H1 (cell line): ENCODE measurements at regions not wholly inside any gene's neighbourhood (a gene's known extent, or its start where the extent isn't known, plus 50 kb on each side); places are given as distances from the start of the nearest gene placed in this dataset.

Source experiments
- CBX8 ChIP-seq: fragments of 300-800, 300-1000 bp; sonication (generic); IDR thresholded peaks from 2 replicates; pipeline ENCODE4 v1.7.1; 2016; ENCODE audit warnings: low read depth, low read length, borderline replicate concordance
- CREB1 ChIP-seq: IDR thresholded peaks from 2 replicates; pipeline ENCODE4 v1.6.1; 2012; ENCODE audit warnings: inconsistent platforms
- EP300 ChIP-seq, 2 experiments: IDR thresholded peaks; 1 replicate in 1 of 2; 2 replicates in 1 of 2; pipeline ENCODE4 v1.6.1; 2011 to 2012; ENCODE audit warnings: low read depth in 2 of 2, low read length in 2 of 2, mild to moderate bottlenecking in 2 of 2, borderline replicate concordance in 1 of 2, inconsistent platforms in 1 of 2, moderate library complexity in 1 of 2
- JUND ChIP-seq: IDR thresholded peaks from 2 replicates; pipeline ENCODE4 v1.6.1; 2011; ENCODE audit warnings: mild to moderate bottlenecking, improper control_type of control experiment, low read length

DNA sequence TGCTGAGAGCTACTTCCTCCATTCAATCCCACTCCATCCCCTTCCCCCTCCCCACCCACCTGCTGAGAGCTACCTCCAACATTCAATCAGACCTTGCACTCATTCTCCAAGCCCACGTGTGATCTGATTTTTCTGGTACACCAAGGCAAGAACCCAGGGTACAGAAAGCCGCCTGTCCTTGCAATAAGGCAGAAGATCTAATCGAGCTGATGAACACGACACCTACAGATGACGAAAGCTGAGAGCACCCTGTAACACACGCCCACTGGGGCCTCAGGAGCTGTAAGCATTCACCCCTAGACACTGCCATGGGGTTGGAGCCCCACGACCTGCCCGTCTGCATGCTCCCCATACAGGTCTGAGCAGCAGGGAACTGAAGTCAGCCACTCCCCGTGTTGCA is 58.3 kb downstream of the TRIML1 start (continued):
- no peak for TF ChIP-seq EP300 (IDR thresholded peaks at IDR 0.05; ENCODE audit: borderline replicate concordance in 1 of 2, low read depth in 2 of 2, low read length in 2 of 2)
- no peak for TF ChIP-seq CBX8
- no peak for TF ChIP-seq CREB1
- TF ChIP-seq JUND = no peak
